ENCODE measurements at regions not wholly inside any gene's neighbourhood (a gene's known extent, or its start where the extent isn't known, plus 50 kb on each side); places are given as distances from the start of the nearest gene placed in this dataset.

- no peak for TF ChIP-seq EP300 (IDR thresholded peaks at IDR 0.05; ENCODE audit: borderline replicate concordance)
- TF ChIP-seq RAD21 (IDR thresholded peaks at IDR 0.05; ENCODE audit: low read depth): no peak
- TF ChIP-seq CREB1 (IDR thresholded peaks at IDR 0.05; ENCODE audit: low read depth): no peak
- TF ChIP-seq TAF1 (IDR thresholded peaks at IDR 0.05; ENCODE audit: low read depth): no peak
- no peak for TF ChIP-seq REST (IDR thresholded peaks at IDR 0.05; ENCODE audit: low read depth)
- no peak for TF ChIP-seq NFIC (IDR thresholded peaks at IDR 0.05)
- no peak for TF ChIP-seq USF1 (IDR thresholded peaks at IDR 0.05)
- no peak for TF ChIP-seq EGR1 (IDR thresholded peaks at IDR 0.05)
Measured at GRCh38 chr13:97072297-97072696, 78.0 kb upstream of the OXGR1 start.

GRCh38 chr13:97074618-97075017 is 80.3 kb upstream of the OXGR1 start:
- TF ChIP-seq TCF12 (IDR thresholded peaks at IDR 0.05; ENCODE audit: low read depth) (no peak), REST (IDR thresholded peaks at IDR 0.05; ENCODE audit: low read depth) (no peak), EGR1 (IDR thresholded peaks at IDR 0.05) (no peak), TAF1 (IDR thresholded peaks at IDR 0.05; ENCODE audit: low read depth) (no peak), TEAD4 (IDR thresholded peaks at IDR 0.05) (no peak), EP300 (IDR thresholded peaks at IDR 0.05; ENCODE audit: borderline replicate concordance) (no peak), USF1 (IDR thresholded peaks at IDR 0.05) (no peak), RAD21 (IDR thresholded peaks at IDR 0.05; ENCODE audit: low read depth) (no peak), CREB1 (IDR thresholded peaks at IDR 0.05; ENCODE audit: low read depth) (no peak), YY1 (IDR thresholded peaks at IDR 0.05; ENCODE audit: low read depth) (no peak), FOXM1 (IDR thresholded peaks at IDR 0.05; ENCODE audit: borderline replicate concordance, low read depth) (no peak), NFIC (IDR thresholded peaks at IDR 0.05) (no peak), CEBPB (IDR thresholded peaks at IDR 0.05) (no peak), ZBTB7A (IDR thresholded peaks at IDR 0.05; ENCODE audit: low read depth) (no peak), MAX (IDR thresholded peaks at IDR 0.05) (no peak)

GRCh38 chr13:97076898-97077297 is 82.6 kb upstream of the OXGR1 start:
- TF ChIP-seq TAF1 (IDR thresholded peaks at IDR 0.05; ENCODE audit: low read depth) (no peak), CREB1 (IDR thresholded peaks at IDR 0.05; ENCODE audit: low read depth) (no peak), RAD21 (IDR thresholded peaks at IDR 0.05; ENCODE audit: low read depth) (no peak), USF1 (IDR thresholded peaks at IDR 0.05) (no peak), EP300 (IDR thresholded peaks at IDR 0.05; ENCODE audit: borderline replicate concordance) (no peak), NFIC (IDR thresholded peaks at IDR 0.05) (no peak), FOXM1 (IDR thresholded peaks at IDR 0.05; ENCODE audit: borderline replicate concordance, low read depth) (no peak), TEAD4 (IDR thresholded peaks at IDR 0.05) (no peak)

- TF ChIP-seq CREB1 (IDR thresholded peaks at IDR 0.05; ENCODE audit: low read depth) (no peak), EP300 (IDR thresholded peaks at IDR 0.05; ENCODE audit: borderline replicate concordance) (no peak), NFIC (IDR thresholded peaks at IDR 0.05) (no peak), USF1 (IDR thresholded peaks at IDR 0.05) (no peak)
Measured at GRCh38 chr13:97077341-97077740, 83.1 kb upstream of the OXGR1 start.

GRCh38 chr13:97079726-97080125 is 85.5 kb upstream of the OXGR1 start:
- TF ChIP-seq TCF12 (IDR thresholded peaks at IDR 0.05; ENCODE audit: low read depth): no peak
- TF ChIP-seq YY1 (IDR thresholded peaks at IDR 0.05; ENCODE audit: low read depth): no peak
- TF ChIP-seq TEAD4 (IDR thresholded peaks at IDR 0.05): no peak
- TF ChIP-seq USF1 (IDR thresholded peaks at IDR 0.05): no peak
- TF ChIP-seq FOXM1 (IDR thresholded peaks at IDR 0.05; ENCODE audit: borderline replicate concordance, low read depth): no peak
- TF ChIP-seq ZBTB7A (IDR thresholded peaks at IDR 0.05; ENCODE audit: low read depth): no peak
- TF ChIP-seq RAD21 (IDR thresholded peaks at IDR 0.05; ENCODE audit: low read depth): no peak
- no peak for TF ChIP-seq EGR1 (IDR thresholded peaks at IDR 0.05)
- no peak for TF ChIP-seq CEBPB (IDR thresholded peaks at IDR 0.05)
- TF ChIP-seq REST (IDR thresholded peaks at IDR 0.05; ENCODE audit: low read depth): no peak
- no peak for TF ChIP-seq NFIC (IDR thresholded peaks at IDR 0.05)
- no peak for TF ChIP-seq TAF1 (IDR thresholded peaks at IDR 0.05; ENCODE audit: low read depth)

Data from Ishikawa (cell line).